ENCODE measurements at regions not wholly inside any gene's neighbourhood (a gene's known extent, or its start where the extent isn't known, plus 50 kb on each side); places are given as distances from the start of the nearest gene placed in this dataset.
A peak's percentile ranks its signal among the peaks of the same experiment; 100 is the strongest.
"Not testable (repeated sequence)": the region's sequence is repeated elsewhere in the genome, so short reads cannot be mapped to it uniquely, and the experiment has no call there.

DNA sequence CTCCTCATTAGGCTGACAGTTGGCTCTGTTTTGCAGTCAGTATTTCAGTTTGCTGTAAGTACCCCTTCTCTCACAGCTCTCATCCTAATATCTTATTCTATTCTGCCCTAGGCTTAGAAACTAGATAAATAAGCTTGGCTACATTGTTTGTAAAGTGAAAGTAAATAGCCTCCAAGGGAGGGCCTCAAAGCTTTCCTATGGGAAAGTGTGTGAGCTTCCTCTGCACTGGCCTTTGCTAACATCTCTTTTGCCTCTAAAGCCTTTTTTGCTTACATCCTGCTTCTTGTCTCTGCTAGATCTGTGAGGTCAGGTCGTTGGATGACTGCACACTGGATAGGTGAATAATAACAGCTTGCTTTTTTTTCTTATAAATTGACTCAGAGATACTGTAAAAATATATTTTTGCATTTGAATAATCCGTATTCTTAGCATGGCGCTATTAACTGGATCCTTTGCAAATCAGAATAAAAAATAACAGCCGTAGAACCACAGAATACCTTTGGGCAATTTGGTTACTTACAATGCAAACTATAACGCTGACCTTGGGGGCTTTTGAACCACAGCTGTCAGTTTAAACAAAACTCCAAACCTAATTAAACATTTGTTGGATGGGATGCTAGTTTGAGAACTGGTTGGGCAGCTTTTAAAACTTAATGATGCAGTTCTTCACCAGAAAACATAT is 55.1 kb downstream of the TTC6 start:
- DNase-seq (ENCODE audit: low spot score) (no peak), FAIRE-seq (no peak)

DNA sequence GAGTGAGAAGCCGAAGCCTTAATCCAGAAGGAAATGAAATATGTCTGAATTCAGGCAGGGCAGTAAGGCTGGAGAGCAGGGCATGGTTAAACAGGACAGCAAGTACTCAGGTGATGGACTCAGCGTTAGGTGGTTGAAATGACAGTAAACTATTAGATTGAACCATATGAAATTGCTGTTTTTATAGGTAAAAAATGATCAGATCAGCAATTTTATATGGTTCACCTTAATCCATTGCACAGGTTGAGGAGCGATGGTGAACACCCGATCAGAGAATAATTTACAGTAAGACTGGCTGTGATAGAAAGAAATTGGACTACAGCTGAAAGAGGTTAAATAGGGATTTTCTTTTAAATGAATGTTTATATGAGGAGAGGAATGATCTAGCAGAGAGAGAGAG is 56.6 kb downstream of the TTC6 start:
- no peak for FAIRE-seq
- no peak for DNase-seq (ENCODE audit: low spot score)

DNA sequence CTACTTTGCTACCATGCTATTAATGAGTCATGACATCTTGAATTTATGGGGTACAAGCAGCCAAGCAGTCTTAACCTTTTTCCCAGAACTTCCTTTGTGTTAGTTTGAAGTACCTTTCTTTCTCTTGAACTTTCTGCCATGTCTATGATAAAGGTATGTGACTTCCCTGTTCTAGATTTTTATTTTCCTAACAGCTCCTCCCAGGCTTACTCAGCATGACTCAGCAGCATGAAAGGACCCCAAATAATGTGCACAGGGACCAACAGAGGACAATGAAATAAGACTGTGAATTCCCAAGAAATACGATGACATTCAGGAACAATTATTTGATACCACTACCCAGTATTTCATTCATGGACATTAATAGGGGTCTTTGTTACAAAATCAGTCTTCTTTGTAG is 60.0 kb downstream of the TTC6 start:
- DNase-seq (ENCODE audit: low spot score): no peak
- FAIRE-seq: no peak

GRCh38 chr14:37658156-37658555 is 62.7 kb downstream of the TTC6 start:
- no peak for FAIRE-seq
- no peak for DNase-seq (ENCODE audit: low spot score)

DNA sequence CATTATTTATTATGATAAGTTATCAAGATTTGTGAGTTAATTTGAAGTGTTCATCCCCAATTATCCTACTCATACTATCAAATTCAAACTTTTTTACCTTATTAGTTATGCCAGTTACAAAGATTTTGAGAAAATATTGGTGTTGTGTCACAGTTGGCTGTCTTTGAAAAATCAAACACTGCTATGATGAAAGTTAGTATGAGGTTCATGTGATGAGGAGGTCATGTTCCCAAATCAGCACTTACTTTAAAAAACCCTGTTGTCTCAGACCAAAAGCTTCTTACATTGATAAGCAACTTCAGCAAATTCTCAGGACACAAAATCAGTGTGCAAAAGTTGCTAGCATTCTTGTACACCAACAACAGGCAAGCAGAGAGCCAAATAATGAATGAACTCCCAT is 68.1 kb downstream of the TTC6 start:
- FAIRE-seq: no peak
- no peak for DNase-seq (ENCODE audit: low spot score)

- no peak for FAIRE-seq
These were observed 70.0 kb downstream of the TTC6 start for GRCh38 chr14:37665479-37665878.

DNA sequence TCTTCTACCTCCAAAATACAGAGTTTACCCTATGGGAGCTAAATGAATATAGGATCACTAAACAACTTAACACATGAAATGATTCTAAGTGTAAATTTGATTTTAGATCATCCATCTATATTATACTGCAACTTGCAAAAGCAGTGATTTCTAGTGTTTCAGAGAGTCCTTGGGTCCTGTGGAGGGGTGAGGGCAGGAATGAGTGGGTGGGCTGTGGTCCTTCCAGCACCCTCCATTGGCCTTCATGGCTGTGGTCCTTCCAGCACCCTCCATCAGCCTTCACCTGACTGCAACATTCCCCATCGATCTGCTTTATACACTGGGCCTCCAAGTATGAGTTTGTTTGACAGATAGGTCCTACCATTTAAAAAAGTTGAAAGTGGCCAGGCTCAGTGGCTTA is 70.5 kb downstream of the TTC6 start:
- no peak for FAIRE-seq
- DNase-seq (ENCODE audit: low spot score): no peak

More at GRCh38 chr14:37665479-37665878, 70.0 kb downstream of the TTC6 start:
- DNase-seq (ENCODE audit: low spot score): no peak

DNA sequence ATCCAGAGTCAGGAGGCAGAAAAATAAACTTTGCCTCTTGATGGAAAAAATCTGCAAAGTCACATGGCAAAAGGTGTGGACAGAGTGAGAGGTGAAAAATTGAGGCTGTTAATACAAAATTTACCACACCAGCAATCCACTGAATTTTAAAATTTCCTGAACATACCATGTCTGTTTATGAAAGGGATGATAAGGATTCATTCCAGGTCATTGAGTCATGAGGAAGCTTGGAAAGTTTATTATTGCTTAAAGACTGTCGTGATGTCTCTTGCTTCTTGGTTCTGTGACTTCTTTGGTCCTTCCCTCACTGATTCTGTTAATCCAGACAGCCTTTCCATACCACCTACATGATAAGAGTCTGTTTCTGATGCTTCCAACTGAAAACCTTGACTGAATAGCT is 73.2 kb downstream of the TTC6 start:
- DNase-seq (ENCODE audit: low spot score) (peak; percentile 7), FAIRE-seq (no peak)

GRCh38 chr14:37669242-37669641 is 73.8 kb downstream of the TTC6 start:
- DNase-seq (ENCODE audit: low spot score) (no peak), FAIRE-seq (no peak)

- DNase-seq (ENCODE audit: low spot score) (no peak), FAIRE-seq (no peak)
These were observed 78.0 kb downstream of the TTC6 start for GRCh38 chr14:37673439-37673838.

DNA sequence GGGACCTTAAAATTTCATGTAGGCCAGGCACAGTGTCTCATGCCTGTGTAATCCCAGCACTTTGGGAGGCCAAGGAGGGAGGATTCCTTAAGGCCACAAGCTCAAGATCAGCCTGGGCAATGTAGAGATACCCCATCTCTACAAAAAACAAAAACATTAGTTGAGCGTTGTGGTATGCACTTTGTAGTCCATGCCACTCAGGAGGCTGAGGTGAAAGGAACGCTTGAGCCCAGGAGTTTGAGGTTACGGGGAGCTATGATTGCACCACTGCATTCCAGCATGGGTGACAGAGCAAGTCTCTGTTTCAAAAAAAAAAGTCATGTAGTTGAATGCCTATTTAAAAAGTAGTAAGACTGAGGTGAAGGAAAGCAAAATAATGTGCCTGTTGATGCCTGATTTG is 83.5 kb downstream of the TTC6 start:
- DNase-seq (ENCODE audit: low spot score): no peak
- no peak for FAIRE-seq

DNA sequence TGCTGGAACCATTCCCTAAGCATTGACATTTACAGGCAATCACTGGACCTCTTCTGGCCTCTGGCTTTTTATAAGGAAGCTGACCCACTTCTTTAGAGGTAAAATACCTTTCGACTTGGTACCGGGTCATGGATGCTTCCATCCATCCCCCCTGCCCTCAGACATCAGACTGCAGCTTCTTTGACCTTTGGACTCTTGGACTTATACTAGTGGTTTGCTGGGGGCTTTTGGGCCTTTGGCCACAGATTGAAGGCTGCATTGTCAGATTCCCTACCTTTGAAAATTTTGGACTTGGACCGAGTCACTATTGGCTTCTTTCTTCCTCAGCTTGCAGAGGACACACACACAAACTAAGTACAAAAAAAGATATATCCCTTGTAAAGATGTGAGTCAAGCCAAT is 86.1 kb downstream of the TTC6 start:
- DNase-seq (ENCODE audit: low spot score): no peak
- FAIRE-seq: no peak

- DNase-seq (ENCODE audit: low spot score); FAIRE-seq: not testable (repeated sequence)
These were observed 97.3 kb downstream of the TTC6 start for GRCh38 chr14:37692680-37693079.

- FAIRE-seq: not testable (repeated sequence)
These were observed 98.0 kb downstream of the TTC6 start for GRCh38 chr14:37693420-37693819.

GRCh38 chr14:37695866-37696265 is 100.4 kb downstream of the TTC6 start:
- FAIRE-seq (no peak), DNase-seq (ENCODE audit: low spot score) (peak; percentile 32)

More at GRCh38 chr14:37693420-37693819, 98.0 kb downstream of the TTC6 start:
- not testable (repeated sequence) for DNase-seq (ENCODE audit: low spot score)

DNA sequence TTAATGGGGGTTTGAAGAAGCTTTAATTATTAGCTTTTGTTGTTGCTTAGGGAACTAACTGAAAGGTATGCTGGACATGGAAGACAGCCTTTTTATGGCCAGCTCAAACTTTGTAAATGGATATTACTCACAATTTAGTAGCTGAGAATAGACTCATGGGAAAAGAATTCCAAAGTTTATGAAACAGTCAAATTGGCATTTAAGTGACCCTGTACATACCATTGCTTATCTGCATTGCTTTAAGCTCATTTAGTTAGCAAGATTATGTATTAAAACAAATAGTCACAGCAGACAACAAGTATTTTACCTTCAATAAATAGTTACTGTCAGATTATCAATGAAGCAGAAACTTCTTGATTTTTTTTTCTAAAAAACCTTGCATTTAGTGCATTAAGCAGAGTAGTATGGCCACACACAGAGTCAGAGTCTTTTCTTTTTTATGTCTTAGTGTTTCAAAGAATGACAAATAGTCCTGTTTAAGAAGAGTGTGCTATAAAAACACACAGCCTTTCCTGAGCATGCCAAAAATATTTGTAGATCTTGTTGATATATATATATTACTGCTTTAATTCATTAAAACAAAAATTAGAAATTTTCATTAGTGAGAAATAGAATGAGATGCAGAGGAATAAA is 102.2 kb downstream of the TTC6 start:
- DNase-seq (ENCODE audit: low spot score): peak; percentile 70
- FAIRE-seq: peak; percentile 52

DNA sequence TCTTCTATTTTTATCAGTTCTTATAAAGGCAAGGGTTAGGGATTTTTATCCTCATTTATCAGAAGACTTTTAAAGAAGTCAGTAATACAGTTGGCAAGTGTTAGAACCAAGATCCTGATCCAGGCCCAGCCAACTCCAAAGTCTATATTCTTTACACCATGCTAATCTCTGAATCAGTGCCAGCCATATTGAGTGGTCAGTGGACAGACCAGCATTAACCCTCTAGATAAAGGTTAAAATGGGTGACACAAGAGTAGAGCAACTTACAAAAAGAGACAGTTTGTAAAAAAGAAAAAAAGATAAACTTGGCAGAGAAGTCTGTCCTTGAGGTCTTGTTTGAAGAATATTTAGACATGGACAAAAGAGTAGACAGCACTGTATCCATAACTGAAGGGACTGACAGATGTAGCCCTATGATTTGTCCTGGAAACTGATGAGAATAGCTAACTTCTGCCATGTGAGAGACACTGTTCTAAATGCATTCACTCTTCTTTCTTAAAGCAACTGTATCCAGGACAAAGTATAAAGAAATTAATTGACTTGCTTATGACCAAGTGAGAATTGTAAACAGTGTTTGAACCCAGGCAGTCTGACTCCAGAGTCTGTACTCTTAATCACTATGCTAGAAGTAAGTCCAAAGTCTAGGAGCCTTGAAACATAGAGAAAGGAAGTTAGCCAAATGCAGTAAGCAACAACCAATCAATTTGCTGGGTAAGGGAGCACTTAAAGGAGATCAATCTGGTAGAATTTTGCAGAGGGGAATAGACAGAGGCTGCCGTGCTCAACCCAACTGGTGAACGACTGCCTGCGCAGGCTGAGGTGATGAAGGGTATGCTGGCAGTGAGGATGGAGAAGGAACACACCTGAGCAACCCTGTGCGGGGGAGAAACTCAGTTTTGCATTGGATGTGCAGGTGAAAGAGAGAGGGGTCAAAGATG is 103.7 kb downstream of the TTC6 start:
- no peak for DNase-seq (ENCODE audit: low spot score)
- no peak for FAIRE-seq

DNA sequence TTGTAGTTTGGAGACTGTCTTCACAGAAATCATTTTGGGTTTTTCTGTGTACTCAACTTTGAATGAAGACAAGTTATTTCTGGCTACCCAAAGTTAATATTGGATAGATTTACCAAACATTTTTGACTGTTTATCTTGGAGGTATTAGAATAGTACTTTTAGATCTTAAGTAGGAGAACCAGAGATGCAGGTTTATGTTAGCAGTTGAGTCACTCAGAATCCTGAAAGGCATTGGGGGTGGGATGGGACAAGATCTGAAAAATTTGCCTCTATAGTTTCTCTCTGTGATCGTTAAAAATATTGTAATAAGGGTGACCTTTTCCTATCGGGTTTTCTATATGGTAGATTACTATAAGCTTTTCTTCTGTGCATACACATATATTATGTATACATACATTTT is 112.3 kb downstream of the TTC6 start:
- FAIRE-seq (no peak), DNase-seq (ENCODE audit: low spot score) (no peak)

- DNase-seq (ENCODE audit: low spot score): no peak
- no peak for FAIRE-seq
These were observed 113.1 kb downstream of the TTC6 start for GRCh38 chr14:37708481-37708880.

- FAIRE-seq: peak; percentile 41
These were observed 114.2 kb downstream of the TTC6 start for GRCh38 chr14:37709419-37710195.

GRCh38 chr14:37711356-37711830 is 116.0 kb downstream of the TTC6 start:
- no peak for DNase-seq (ENCODE audit: low spot score)
- no peak for FAIRE-seq

More at GRCh38 chr14:37709419-37710195, 114.2 kb downstream of the TTC6 start:
- no peak for DNase-seq (ENCODE audit: low spot score)

Data from RCC 7860 (cell line).